Chondrocyte (in vitro differentiated cells): ENCODE measurements at regions not wholly inside any gene's neighbourhood (a gene's known extent, or its start where the extent isn't known, plus 50 kb on each side); places are given as distances from the start of the nearest gene placed in this dataset.
"Not testable (repeated sequence)": the region's sequence is repeated elsewhere in the genome, so short reads cannot be mapped to it uniquely, and the experiment has no call there.

Experiments
- DNase-seq: peaks from one replicate; pipeline ENCODE4 v3.0.0; 2021; ENCODE audit warnings: mixed read lengths, low spot score
- H3K27ac Mint-ChIP-seq: one replicate; pipeline ENCODE4 v1.8.0; 2021; ENCODE audit warnings: mild to moderate bottlenecking, moderate library complexity, mixed read lengths; ENCODE audit not compliant: unreplicated experiment
- H3K27me3 Mint-ChIP-seq: 2 replicates; pipeline ENCODE4 v1.8.0; 2021; ENCODE audit warnings: low read depth, mixed read lengths
- H3K36me3 Mint-ChIP-seq: 2 replicates; pipeline ENCODE4 v1.8.0; 2021; ENCODE audit warnings: low read depth, mixed read lengths
- H3K4me1 Mint-ChIP-seq: 2 replicates; pipeline ENCODE4 v1.8.0; 2021; ENCODE audit warnings: low read depth, mild to moderate bottlenecking, mixed read lengths
- H3K4me3 Mint-ChIP-seq: one replicate; pipeline ENCODE4 v1.8.0; 2021; ENCODE audit warnings: mild to moderate bottlenecking, moderate library complexity, mixed read lengths; ENCODE audit not compliant: unreplicated experiment
- H3K9me3 Mint-ChIP-seq: 2 replicates; pipeline ENCODE4 v1.8.0; 2021; ENCODE audit warnings: low read depth, mixed read lengths
- CTCF ChIP-seq: fragments of 200-600 bp; sonication (generic); IDR thresholded peaks from 2 replicates; pipeline ENCODE4 v1.5.0; 2021; ENCODE audit warnings: antibody characterized with exemption, mild to moderate bottlenecking, moderate library complexity

GRCh38 chr4:3613967-3614730 is 81.9 kb upstream of the LRPAP1 start:
- Mint-ChIP-seq H3K4me1 (peaks cover 5% of the 10 kb centered on the region), H3K4me3 (no peak overlapping the region), H3K9me3 (peaks cover 3% of the 10 kb centered on the region), H3K36me3 (peaks cover 3% of the 10 kb centered on the region), H3K27ac (no peak overlapping the region), H3K27me3 (peaks cover 24% of the 10 kb centered on the region)
- peak; percentile 87 for DNase-seq
- no peak for TF ChIP-seq CTCF

- no peak for TF ChIP-seq CTCF
- Mint-ChIP-seq H3K4me1 (peaks cover 5% of the 10 kb centered on the region), H3K27me3 (peaks cover 17% of the 10 kb centered on the region), H3K4me3 (no peak overlapping the region), H3K36me3 (no peaks in the 10 kb centered on the region), H3K27ac (no peak overlapping the region), H3K9me3 (no peaks in the 10 kb centered on the region)
- DNase-seq, result no peak
Observed at GRCh38 chr4:3612934-3613333, 80.7 kb upstream of the LRPAP1 start.

GRCh38 chr4:3612281-3612680 is 80.1 kb upstream of the LRPAP1 start:
- no peaks in the 10 kb centered on the region for H3K9me3 Mint-ChIP-seq
- no peak overlapping the region for H3K4me3 Mint-ChIP-seq
- peaks cover 16% of the 10 kb centered on the region for H3K27me3 Mint-ChIP-seq
- peaks cover 5% of the 10 kb centered on the region for H3K4me1 Mint-ChIP-seq
- no peaks in the 10 kb centered on the region for H3K36me3 Mint-ChIP-seq
- peak; percentile 51 for DNase-seq
- no peak overlapping the region for H3K27ac Mint-ChIP-seq
- TF ChIP-seq CTCF, result no peak

GRCh38 chr4:3611778-3612177 is 79.6 kb upstream of the LRPAP1 start:
- peaks cover 5% of the 10 kb centered on the region for H3K4me1 Mint-ChIP-seq
- no peaks in the 10 kb centered on the region for H3K9me3 Mint-ChIP-seq
- no peaks in the 10 kb centered on the region for H3K36me3 Mint-ChIP-seq
- no peak overlapping the region for H3K27ac Mint-ChIP-seq
- TF ChIP-seq CTCF, result no peak
- H3K27me3 Mint-ChIP-seq, result peaks cover 17% of the 10 kb centered on the region
- peak; percentile 62 for DNase-seq
- H3K4me3 Mint-ChIP-seq, result no peak overlapping the region

GRCh38 chr4:3610851-3611250 is 78.6 kb upstream of the LRPAP1 start:
- not testable (repeated sequence) for DNase-seq, H3K4me3 Mint-ChIP-seq, H3K36me3 Mint-ChIP-seq, H3K9me3 Mint-ChIP-seq, H3K4me1 Mint-ChIP-seq, H3K27ac Mint-ChIP-seq
- H3K27me3 Mint-ChIP-seq, result peaks cover 15% of the 10 kb centered on the region

GRCh38 chr4:3609905-3610304 is 77.7 kb upstream of the LRPAP1 start:
- H3K9me3 Mint-ChIP-seq, H3K36me3 Mint-ChIP-seq, H3K27me3 Mint-ChIP-seq, DNase-seq, H3K27ac Mint-ChIP-seq, H3K4me3 Mint-ChIP-seq, H3K4me1 Mint-ChIP-seq: not testable (repeated sequence)
